Hepatic stellate cell (primary cell): ENCODE measurements at regions not wholly inside any gene's neighbourhood (a gene's known extent, or its start where the extent isn't known, plus 50 kb on each side); places are given as distances from the start of the nearest gene placed in this dataset.

Experiments used
- DNase-seq: peaks from one replicate; pipeline ENCODE4 v3.0.0; 2011; ENCODE audit warnings: low spot score

- no peak for DNase-seq
These were observed 134.5 kb downstream of the ASB1 start for GRCh38 chr2:238561230-238561629.

GRCh38 chr2:238562446-238562845 is 135.7 kb downstream of the ASB1 start:
- DNase-seq = no peak

- DNase-seq = no peak
These were observed 136.8 kb downstream of the ASB1 start for GRCh38 chr2:238563551-238563950.

- no peak for DNase-seq
These were observed 137.7 kb downstream of the ASB1 start for GRCh38 chr2:238564286-238564920.

GRCh38 chr2:238565031-238565430 is 138.3 kb downstream of the ASB1 start:
- DNase-seq = no peak

GRCh38 chr2:238566001-238566645 is 139.4 kb downstream of the ASB1 start:
- DNase-seq = no peak

- DNase-seq = no peak
These were observed 140.5 kb downstream of the ASB1 start for GRCh38 chr2:238567067-238567855.

- no peak for DNase-seq
These were observed 141.3 kb downstream of the ASB1 start for GRCh38 chr2:238567996-238568395.

GRCh38 chr2:238568455-238569440 is 142.0 kb downstream of the ASB1 start:
- no peak for DNase-seq

- DNase-seq = no peak
These were observed 142.9 kb downstream of the ASB1 start for GRCh38 chr2:238569507-238570195.

- no peak for DNase-seq
These were observed 143.7 kb downstream of the ASB1 start for GRCh38 chr2:238570391-238570790.

GRCh38 chr2:238570926-238571325 is 144.2 kb downstream of the ASB1 start:
- DNase-seq = no peak

- no peak for DNase-seq
These were observed 145.1 kb downstream of the ASB1 start for GRCh38 chr2:238571661-238572372.

- DNase-seq = no peak
These were observed 146.5 kb downstream of the ASB1 start for GRCh38 chr2:238573065-238573778.

- no peak for DNase-seq
These were observed 147.2 kb downstream of the ASB1 start for GRCh38 chr2:238573916-238574315.

- DNase-seq = no peak
These were observed 148.0 kb downstream of the ASB1 start for GRCh38 chr2:238574490-238575271.

- DNase-seq = no peak
These were observed 149.9 kb downstream of the ASB1 start for GRCh38 chr2:238576674-238577073.

GRCh38 chr2:238578256-238578655 is 151.5 kb downstream of the ASB1 start:
- DNase-seq = no peak

GRCh38 chr2:238580486-238580885 is 153.8 kb downstream of the ASB1 start:
- no peak for DNase-seq
